OCI-LY7 (cell line): ENCODE measurements at regions not wholly inside any gene's neighbourhood (a gene's known extent, or its start where the extent isn't known, plus 50 kb on each side); places are given as distances from the start of the nearest gene placed in this dataset.

ENCODE experiments used
- BruUV-seq: library from RNA; stranded (reverse); fragments of 400-500 nt; replicated peaks from 2 replicates; lab custom pipeline; 2021; lab: Mats Ljungman, UMichigan
- CTCF ChIA-PET: fragments of 300-600 bp; sonication (Branson Sonifier 250); formaldehyde crosslinking; loops from one replicate; lab custom pipeline; 2022; ENCODE audit warnings: antibody characterized with exemption; ENCODE audit not compliant: unreplicated experiment; lab: Charles Lee
- POLR2A ChIA-PET: fragments of 300-600 bp; sonication (Branson Sonifier 250); formaldehyde crosslinking; loops from one replicate; lab custom pipeline; 2022; ENCODE audit warnings: antibody characterized with exemption; lab: Charles Lee
- DNase-seq: peaks from one replicate; pipeline ENCODE4 v3.0.0-alpha.2; 2015; ENCODE audit warnings: low spot score
- H2AFZ ChIP-seq: fragments of 200-600 bp; sonication (generic), shearing (Covaris generic); 2 replicates; pipeline ENCODE4 v1.6.1; 2014; ENCODE audit warnings: mild to moderate bottlenecking, antibody characterized with exemption, low read length, moderate library complexity
- H3K27ac ChIP-seq: fragments of 200-600 bp; sonication (generic); 2 replicates; pipeline ENCODE4 v1.5.1; 2014; ENCODE audit warnings: mixed run types, low read depth, mild to moderate bottlenecking, moderate library complexity, low read length, inconsistent platforms; ENCODE audit not compliant: poor library complexity, severe bottlenecking
- H3K36me3 ChIP-seq: fragments of 200-600 bp; sonication (generic); 2 replicates; pipeline ENCODE4 v1.6.1; 2014; ENCODE audit warnings: mild to moderate bottlenecking, antibody characterized with exemption, low read length, moderate library complexity, mixed read lengths; ENCODE audit not compliant: insufficient read depth
- H3K4me1 ChIP-seq: fragments of 200-600 bp; sonication (generic); 2 replicates; pipeline ENCODE4 v1.5.1; 2014; ENCODE audit warnings: mild to moderate bottlenecking, low read length; ENCODE audit not compliant: insufficient read depth, poor library complexity, severe bottlenecking
- H3K4me2 ChIP-seq: fragments of 200-600 bp; sonication (generic); 2 replicates; pipeline ENCODE4 v1.6.1; 2014; ENCODE audit warnings: mild to moderate bottlenecking, low read length
- H3K4me3 ChIP-seq: fragments of 200-600 bp; sonication (generic); 2 replicates; pipeline ENCODE4 v1.5.1; 2014; ENCODE audit warnings: mild to moderate bottlenecking, low read depth, low read length; ENCODE audit not compliant: poor library complexity, severe bottlenecking
- H3K79me2 ChIP-seq: fragments of 200-600 bp; sonication (generic); 2 replicates; pipeline ENCODE4 v1.6.1; 2016; ENCODE audit warnings: low read depth, mild to moderate bottlenecking, low read length, moderate library complexity, mixed read lengths; ENCODE audit not compliant: insufficient read depth
- H3K9me2 ChIP-seq: fragments of 200-600 bp; sonication (generic); 2 replicates; pipeline ENCODE4 v1.6.1; 2016; ENCODE audit warnings: mild to moderate bottlenecking, low read length, mixed read lengths; ENCODE audit not compliant: insufficient read depth
- H3K9me3 ChIP-seq: fragments of 200-600 bp; sonication (generic); 2 replicates; pipeline ENCODE4 v1.6.1; 2014; ENCODE audit warnings: mild to moderate bottlenecking, mixed run types, low read length, mixed read lengths
- H4K20me1 ChIP-seq: fragments of 200-600 bp; sonication (generic); 2 replicates; pipeline ENCODE4 v1.6.1; 2014; ENCODE audit warnings: mild to moderate bottlenecking, antibody characterized with exemption, low read length, moderate library complexity, mixed read lengths; ENCODE audit not compliant: insufficient read depth
- CTCF ChIP-seq: fragments of 200-600 bp; sonication (generic); conservative IDR thresholded peaks from 2 replicates; pipeline ENCODE4 v1.5.1; 2014; ENCODE audit warnings: mild to moderate bottlenecking, antibody characterized with exemption, low read length, moderate library complexity, mixed read lengths
- EZH2phosphoT487 ChIP-seq: fragments of 200-600 bp; sonication (generic); IDR thresholded peaks from 2 replicates; pipeline ENCODE4 v1.6.1; 2018; ENCODE audit warnings: low read depth, borderline replicate concordance, mild to moderate bottlenecking, mixed run types, antibody characterized with exemption, low read length, moderate library complexity, mixed read lengths
- intact Hi-C: fragments of 100-400 bp; cut with micrococcal nuclease; formaldehyde crosslinking; loops from one replicate; pipeline ENCODE4 v1.10.0; 2022; ENCODE audit not compliant: unreplicated experiment

- TF ChIP-seq CTCF (no peak), EZH2phosphoT487 (no peak)
- Histone ChIP-seq H2AFZ (no peak overlapping the region), H3K4me2 (no peak overlapping the region), H3K36me3 (no peaks in the 10 kb centered on the region), H4K20me1 (no peaks in the 10 kb centered on the region), H3K79me2 (no peaks in the 10 kb centered on the region), H3K4me3 (no peak overlapping the region), H3K9me2 (no peaks in the 10 kb centered on the region), H3K4me1 (no peaks in the 10 kb centered on the region), H3K27ac (no peak overlapping the region), H3K9me3 (no peaks in the 10 kb centered on the region)
- BruUV-seq: no TSS peak
- DNase-seq: no peak
- ChIA-PET POLR2A (no interaction called here), CTCF (no interaction called here)
- intact Hi-C loops: no loop called here
These were observed 101.5 kb upstream of the TMC3 start for GRCh38 chr15:81475471-81475870.

- ChIA-PET POLR2A (no interaction called here), CTCF (no interaction called here)
- no peaks in the 10 kb centered on the region for H3K79me2 ChIP-seq
- no peak overlapping the region for H3K27ac ChIP-seq
- no peaks in the 10 kb centered on the region for H3K9me2 ChIP-seq
- H3K4me2 ChIP-seq: no peak overlapping the region
- no TSS peak for BruUV-seq
- no peaks in the 10 kb centered on the region for H4K20me1 ChIP-seq
- H3K36me3 ChIP-seq: no peaks in the 10 kb centered on the region
- DNase-seq: no peak
- intact Hi-C loops: no loop called here
- H3K4me3 ChIP-seq: no peak overlapping the region
- no peaks in the 10 kb centered on the region for H3K9me3 ChIP-seq
- H2AFZ ChIP-seq: no peak overlapping the region
- TF ChIP-seq CTCF (no peak), EZH2phosphoT487 (no peak)
- no peaks in the 10 kb centered on the region for H3K4me1 ChIP-seq
These were observed 99.9 kb upstream of the TMC3 start for GRCh38 chr15:81473946-81474345.

- no TSS peak for BruUV-seq
- Histone ChIP-seq H3K27ac (no peak overlapping the region), H3K36me3 (no peaks in the 10 kb centered on the region), H3K4me3 (no peak overlapping the region), H2AFZ (no peak overlapping the region), H3K9me3 (no peaks in the 10 kb centered on the region), H3K9me2 (no peaks in the 10 kb centered on the region), H3K4me1 (no peaks in the 10 kb centered on the region), H3K4me2 (no peak overlapping the region), H4K20me1 (no peaks in the 10 kb centered on the region), H3K79me2 (no peaks in the 10 kb centered on the region)
- ChIA-PET POLR2A (no interaction called here), CTCF (no interaction called here)
- intact Hi-C loops: no loop called here
- no peak for DNase-seq
- no peak for TF ChIP-seq EZH2phosphoT487
- no peak for TF ChIP-seq CTCF
These were observed 99.2 kb upstream of the TMC3 start for GRCh38 chr15:81473177-81473576.
